Activated T-cell treated with anti-CD3 and anti-CD28 coated beads, Interleukin-2, amount 50 U/mL, for 4 hours (primary cell): ENCODE measurements at regions not wholly inside any gene's neighbourhood (a gene's known extent, or its start where the extent isn't known, plus 50 kb on each side); places are given as distances from the start of the nearest gene placed in this dataset.

ENCODE experiments used
- ATAC-seq, 2 donors: fragments of 200-7000 bp; cut with Tn5 transposase; one replicate each; pipeline ENCODE4 v1.10.0; 2021
- DNase-seq: peaks from one replicate; pipeline ENCODE4 v3.0.0-alpha.2; 2020
- H3K27me3 Mint-ChIP-seq: one replicate; pipeline ENCODE4 v1.8.0; 2021; ENCODE audit warnings: low read depth, mixed read lengths
- H3K36me3 Mint-ChIP-seq: one replicate; pipeline ENCODE4 v1.8.0; 2022; ENCODE audit warnings: mixed read lengths; ENCODE audit not compliant: insufficient read depth
- H3K4me1 Mint-ChIP-seq: one replicate; pipeline ENCODE4 v1.8.0; 2021; ENCODE audit warnings: low read depth, mixed read lengths
- H3K4me3 Mint-ChIP-seq: one replicate; pipeline ENCODE4 v1.8.0; 2021; ENCODE audit warnings: mild to moderate bottlenecking, moderate library complexity, mixed read lengths
- H3K9me3 Mint-ChIP-seq: one replicate; pipeline ENCODE4 v1.8.0; 2021; ENCODE audit warnings: mixed read lengths

DNA sequence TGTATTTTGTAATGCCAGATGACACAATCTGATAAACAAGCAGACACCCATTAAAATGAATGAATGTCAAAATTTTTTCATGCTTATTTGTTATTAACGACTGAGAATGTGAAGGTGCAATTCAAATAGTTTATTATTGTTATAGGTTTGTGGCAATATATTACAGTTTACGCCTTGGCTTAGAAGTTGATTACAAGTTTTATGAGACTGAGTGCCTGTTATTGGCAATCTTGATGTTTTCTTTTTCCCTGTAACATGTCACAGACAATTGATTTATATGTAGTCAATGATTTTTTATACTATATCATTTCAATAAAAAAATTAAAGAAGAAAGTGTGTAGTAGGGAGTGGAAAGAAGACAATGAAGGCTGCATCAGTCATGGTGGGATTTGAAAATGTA lies 144.1 kb upstream of the EEF1E1 start:
- Mint-ChIP-seq H3K27me3 (peaks cover 14% of the 10 kb centered on the region), H3K9me3 (peaks cover 3% of the 10 kb centered on the region), H3K4me3 (no peak overlapping the region), H3K4me1 (no peaks in the 10 kb centered on the region), H3K36me3 (no peaks in the 10 kb centered on the region)
- DNase-seq, result no peak
- ATAC-seq, result no peak

- Mint-ChIP-seq H3K27me3 (peaks cover 14% of the 10 kb centered on the region), H3K36me3 (no peaks in the 10 kb centered on the region), H3K4me3 (no peak overlapping the region), H3K4me1 (no peaks in the 10 kb centered on the region), H3K9me3 (no peaks in the 10 kb centered on the region)
- DNase-seq, result no peak
- ATAC-seq, result no peak
Measured at GRCh38 chr6:8245726-8246125, 143.4 kb upstream of the EEF1E1 start.

- Mint-ChIP-seq H3K4me3 (no peak overlapping the region), H3K36me3 (no peaks in the 10 kb centered on the region), H3K9me3 (no peaks in the 10 kb centered on the region), H3K27me3 (peaks cover 9% of the 10 kb centered on the region), H3K4me1 (no peaks in the 10 kb centered on the region)
- ATAC-seq (no peak), DNase-seq (no peak)
Measured at GRCh38 chr6:8243475-8243874, 141.1 kb upstream of the EEF1E1 start.

DNA sequence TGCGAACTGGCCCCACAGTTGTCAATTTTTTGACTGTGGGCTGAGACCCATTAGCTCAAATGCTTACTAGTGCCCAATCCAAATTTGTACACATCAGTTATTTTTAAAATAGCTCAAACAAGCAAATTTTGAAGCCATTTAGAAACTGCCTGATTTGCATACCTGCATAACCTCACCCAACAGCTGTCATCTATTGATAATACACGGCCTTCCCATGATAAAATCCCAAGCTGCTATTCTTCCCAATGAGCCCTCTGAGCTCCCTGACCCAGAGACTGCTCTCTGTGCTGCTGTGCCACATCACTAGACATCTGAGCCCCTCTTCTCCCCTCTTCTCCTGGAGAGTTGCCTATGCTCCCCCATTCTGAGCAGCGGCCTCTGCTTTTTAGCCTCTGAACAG lies 140.5 kb upstream of the EEF1E1 start:
- H3K9me3 Mint-ChIP-seq, result no peaks in the 10 kb centered on the region

DNA sequence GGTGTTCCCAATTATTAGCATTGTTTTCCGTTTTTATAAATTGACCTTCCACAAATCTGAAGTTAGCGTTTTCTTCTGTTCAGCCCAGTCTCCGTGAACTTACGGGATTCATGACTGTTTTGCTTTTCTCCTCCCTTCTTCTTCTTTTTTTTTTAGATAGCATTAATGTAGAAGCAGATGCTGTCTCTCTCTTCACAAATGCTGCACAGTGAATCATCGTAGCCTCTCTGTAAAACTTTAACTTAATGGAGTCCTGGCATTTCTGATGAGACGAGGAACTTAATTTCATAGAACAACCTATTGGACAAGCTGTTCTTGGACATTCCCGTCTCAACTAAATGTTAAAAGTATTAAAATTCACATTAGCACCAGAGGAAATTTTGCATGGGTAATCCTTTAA lies 138.0 kb upstream of the EEF1E1 start:
- Mint-ChIP-seq H3K9me3 (no peaks in the 10 kb centered on the region), H3K4me1 (no peaks in the 10 kb centered on the region), H3K27me3 (peaks cover 12% of the 10 kb centered on the region), H3K36me3 (no peaks in the 10 kb centered on the region), H3K4me3 (no peak overlapping the region)
- ATAC-seq, result no peak
- DNase-seq, result no peak

More for the DNA sequence above, 140.5 kb upstream of the EEF1E1 start:
- Mint-ChIP-seq H3K4me3 (no peak overlapping the region), H3K27me3 (peaks cover 9% of the 10 kb centered on the region), H3K4me1 (no peaks in the 10 kb centered on the region), H3K36me3 (no peaks in the 10 kb centered on the region)
- no peak for DNase-seq
- ATAC-seq, result no peak

GRCh38 chr6:8238773-8239683 lies 136.7 kb upstream of the EEF1E1 start:
- no peak for DNase-seq
- Mint-ChIP-seq H3K36me3 (no peaks in the 10 kb centered on the region), H3K9me3 (no peaks in the 10 kb centered on the region), H3K4me1 (no peaks in the 10 kb centered on the region), H3K27me3 (peaks cover 12% of the 10 kb centered on the region), H3K4me3 (no peak overlapping the region)
- no peak for ATAC-seq

DNA sequence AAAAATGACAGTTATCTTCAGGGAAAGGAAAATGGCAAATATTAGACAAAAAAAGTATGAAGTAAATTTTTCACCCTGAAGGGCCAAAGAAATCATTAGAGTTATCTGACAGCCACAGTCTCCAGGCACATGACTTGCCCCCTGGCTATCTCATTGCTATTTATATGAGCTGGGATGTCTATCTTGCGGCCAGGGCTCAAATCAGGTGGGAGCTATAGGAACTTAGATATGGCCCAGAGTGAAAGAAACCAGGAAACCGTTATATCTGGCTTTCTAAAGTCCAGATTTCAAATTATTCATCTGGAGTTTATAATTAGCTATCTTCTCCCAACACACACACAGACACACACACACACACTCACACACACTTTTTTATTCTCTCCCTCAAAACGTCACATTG lies 135.3 kb upstream of the EEF1E1 start:
- no peaks in the 10 kb centered on the region for H3K9me3 Mint-ChIP-seq
- no peak overlapping the region for H3K4me3 Mint-ChIP-seq
- DNase-seq, result no peak
- peaks cover 7% of the 10 kb centered on the region for H3K27me3 Mint-ChIP-seq
- H3K4me1 Mint-ChIP-seq, result no peaks in the 10 kb centered on the region
- H3K36me3 Mint-ChIP-seq, result no peaks in the 10 kb centered on the region
- ATAC-seq, result no peak

GRCh38 chr6:8236956-8237355 lies 134.6 kb upstream of the EEF1E1 start:
- DNase-seq, result no peak
- no peak for ATAC-seq
- Mint-ChIP-seq H3K4me1 (no peaks in the 10 kb centered on the region), H3K36me3 (no peaks in the 10 kb centered on the region), H3K4me3 (no peak overlapping the region), H3K9me3 (no peaks in the 10 kb centered on the region), H3K27me3 (peaks cover 6% of the 10 kb centered on the region)

DNA sequence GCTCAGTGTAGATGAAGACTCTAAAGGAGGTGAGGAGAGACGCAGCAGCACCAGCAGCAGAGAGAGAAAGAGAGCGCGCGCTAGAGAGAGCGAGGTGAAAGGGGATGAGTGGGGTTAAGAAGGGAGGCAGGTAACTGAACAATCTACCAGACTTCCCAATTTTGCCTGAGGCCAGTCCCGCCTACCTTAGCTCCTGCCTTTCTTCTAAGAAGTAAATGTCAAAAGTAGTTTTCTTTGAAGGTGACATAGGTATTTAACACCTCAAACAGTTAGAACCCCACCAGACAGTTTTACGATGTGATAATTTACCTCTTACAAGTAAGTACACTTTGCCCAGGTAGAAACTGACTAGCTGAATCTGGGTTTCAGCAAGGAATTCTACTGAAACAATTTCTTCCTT lies 132.0 kb upstream of the EEF1E1 start:
- H3K36me3 Mint-ChIP-seq, result no peaks in the 10 kb centered on the region
- DNase-seq (no peak), ATAC-seq (no peak)
- peaks cover 6% of the 10 kb centered on the region for H3K27me3 Mint-ChIP-seq
- no peaks in the 10 kb centered on the region for H3K9me3 Mint-ChIP-seq
- no peaks in the 10 kb centered on the region for H3K4me1 Mint-ChIP-seq
- no peak overlapping the region for H3K4me3 Mint-ChIP-seq

DNA sequence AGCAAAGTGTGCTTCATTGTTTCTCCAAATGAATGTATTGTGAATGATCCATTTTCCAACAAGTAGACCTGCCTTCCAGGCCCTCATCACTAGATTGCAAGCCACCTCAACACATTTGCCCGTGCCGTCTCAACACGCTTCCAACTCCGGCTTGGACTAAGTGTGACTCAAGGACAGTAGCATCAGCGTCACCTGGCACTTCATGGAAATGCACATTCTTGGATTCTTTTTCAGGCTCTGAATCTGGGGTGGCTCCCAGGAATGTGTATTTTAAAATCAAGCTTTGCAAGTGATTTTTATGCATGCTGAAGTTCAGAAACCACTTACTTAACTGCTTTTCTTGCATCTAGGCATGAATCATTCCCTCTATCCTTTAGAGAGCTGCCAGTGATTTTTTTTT lies 129.6 kb upstream of the EEF1E1 start:
- Mint-ChIP-seq H3K4me3 (no peak overlapping the region), H3K27me3 (peaks cover 3% of the 10 kb centered on the region), H3K9me3 (no peaks in the 10 kb centered on the region), H3K4me1 (no peaks in the 10 kb centered on the region), H3K36me3 (no peaks in the 10 kb centered on the region)
- ATAC-seq (no peak), DNase-seq (no peak)

GRCh38 chr6:8229915-8230756 lies 127.8 kb upstream of the EEF1E1 start:
- Mint-ChIP-seq H3K4me3 (no peak overlapping the region), H3K4me1 (no peaks in the 10 kb centered on the region), H3K9me3 (no peaks in the 10 kb centered on the region), H3K27me3 (peaks cover 3% of the 10 kb centered on the region), H3K36me3 (no peaks in the 10 kb centered on the region)
- DNase-seq, result no peak
- ATAC-seq, result no peak

DNA sequence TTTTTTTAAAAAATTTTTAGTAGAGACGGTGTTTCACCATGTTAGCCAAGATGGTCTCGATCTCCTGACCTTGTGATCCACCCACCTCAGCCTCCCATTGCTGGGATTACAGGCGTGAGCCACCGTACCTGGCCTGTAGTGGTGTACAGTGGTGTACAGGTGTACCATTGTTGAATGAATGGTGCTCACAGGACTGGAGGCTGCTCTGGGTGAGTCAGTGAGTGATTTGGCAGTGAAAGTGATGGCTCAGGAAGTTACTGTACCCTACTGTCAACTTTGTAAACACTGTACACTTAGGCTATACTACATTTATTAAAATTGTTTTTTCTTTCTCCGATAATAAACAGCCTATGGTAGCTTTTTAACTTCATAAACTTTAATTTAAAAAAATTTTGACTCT lies 122.8 kb upstream of the EEF1E1 start:
- Mint-ChIP-seq H3K4me3 (no peak overlapping the region), H3K36me3 (no peaks in the 10 kb centered on the region), H3K27me3 (no peaks in the 10 kb centered on the region), H3K4me1 (no peaks in the 10 kb centered on the region), H3K9me3 (no peaks in the 10 kb centered on the region)
- DNase-seq (no peak), ATAC-seq (no peak)

DNA sequence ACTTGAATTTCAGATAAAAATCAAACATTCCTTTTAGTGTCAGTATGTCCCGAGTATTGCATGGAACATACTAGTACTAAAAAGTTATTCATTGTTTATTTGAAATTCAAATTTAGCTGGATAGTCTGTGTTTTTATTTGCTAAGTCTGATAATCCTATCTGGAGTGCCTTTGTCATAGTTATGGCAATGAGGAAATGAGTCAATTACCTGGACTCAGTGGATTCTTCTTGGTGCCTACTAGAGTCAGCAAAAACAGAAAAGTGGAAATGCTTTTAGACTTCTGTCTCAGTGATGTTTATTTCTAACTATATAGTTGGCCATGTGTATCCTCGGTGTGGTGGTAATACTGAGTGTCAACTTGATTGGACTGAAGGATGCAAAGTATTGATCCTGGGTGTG lies 121.3 kb upstream of the EEF1E1 start:
- H3K9me3 Mint-ChIP-seq, result no peaks in the 10 kb centered on the region
- H3K36me3 Mint-ChIP-seq, result no peaks in the 10 kb centered on the region
- ATAC-seq (no peak), DNase-seq (no peak)
- H3K4me3 Mint-ChIP-seq, result no peak overlapping the region
- no peaks in the 10 kb centered on the region for H3K27me3 Mint-ChIP-seq
- H3K4me1 Mint-ChIP-seq, result no peaks in the 10 kb centered on the region

DNA sequence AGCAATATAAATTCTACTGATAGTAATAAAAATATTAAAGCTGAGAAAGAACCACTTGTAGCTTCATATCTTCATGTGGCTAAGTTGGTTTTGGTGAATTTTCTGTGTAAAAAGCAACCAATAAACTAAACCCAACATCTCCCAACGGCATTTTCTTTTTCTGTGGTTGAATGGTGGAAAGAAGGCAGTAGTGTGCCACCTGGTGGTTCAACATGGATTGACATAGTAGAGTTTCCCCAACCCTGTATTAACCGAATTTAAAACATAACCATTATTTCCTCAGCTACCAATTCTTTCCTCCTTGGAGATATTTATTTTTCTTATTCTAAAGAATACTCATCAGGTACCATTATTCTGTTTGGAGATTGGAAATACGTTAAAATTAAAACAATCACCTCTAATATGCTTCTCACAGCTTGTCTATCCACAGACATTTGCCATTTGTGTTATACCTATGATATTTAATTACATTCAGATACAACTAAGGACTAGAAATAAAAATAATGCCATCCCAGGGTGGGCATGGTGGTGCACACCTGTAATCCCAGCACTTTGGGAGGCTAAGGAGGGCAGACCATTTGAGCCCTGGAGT lies 117.1 kb upstream of the EEF1E1 start:
- Mint-ChIP-seq H3K4me1 (no peaks in the 10 kb centered on the region), H3K27me3 (peaks cover 6% of the 10 kb centered on the region), H3K36me3 (no peaks in the 10 kb centered on the region), H3K4me3 (no peak overlapping the region), H3K9me3 (no peaks in the 10 kb centered on the region)
- ATAC-seq (peak in 1 of 2 donors; percentile 41), DNase-seq (peak; percentile 10)
